Gastrocnemius medialis (tissue), 4 donors: ENCODE measurements at regions not wholly inside any gene's neighbourhood (a gene's known extent, or its start where the extent isn't known, plus 50 kb on each side); places are given as distances from the start of the nearest gene placed in this dataset.

ENCODE experiments used
- CTCF ChIP-seq, 5 experiments: fragments of 450-650 bp in 3 of 5; fragments of 200-600 bp in 2 of 5; sonication (generic) in 2 of 5; IDR thresholded peaks in 4 of 5; conservative IDR thresholded peaks in 1 of 5; 1 replicate in 4 of 5; 2 replicates in 1 of 5; pipeline ENCODE4 v1.5.1; 2016 to 2019; ENCODE audit warnings: antibody characterized with exemption in 5 of 5, mild to moderate bottlenecking in 3 of 5, moderate library complexity in 3 of 5
- POLR2A ChIP-seq, 2 donors: fragments of 450-650 bp; IDR thresholded peaks; one replicate each; pipeline ENCODE4 v1.6.1; 2017; ENCODE audit warnings: antibody characterized with exemption in 2 of 2, mild to moderate bottlenecking in 2 of 2, moderate library complexity in 2 of 2

GRCh38 chr5:51484326-51484725, 101.1 kb downstream of the ISL1 start:
- TF ChIP-seq CTCF (IDR thresholded peaks at IDR 0.05 in 4 of 5, conservative IDR thresholded peaks at IDR 0.05 in 1 of 5) (no peak), POLR2A (IDR thresholded peaks at IDR 0.05) (no peak)
